ENCODE measurements at regions not wholly inside any gene's neighbourhood (a gene's known extent, or its start where the extent isn't known, plus 50 kb on each side); places are given as distances from the start of the nearest gene placed in this dataset.
A peak's percentile ranks its signal among the peaks of the same experiment; 100 is the strongest.

GRCh38 chr15:66946578-66947164 is 118.7 kb upstream of the SMAD3 start:
- no peak overlapping the region for H3K4me3 Mint-ChIP-seq
- peak; percentile 73 for ATAC-seq
- no peaks in the 10 kb centered on the region for H3K4me1 Mint-ChIP-seq (ENCODE audit: low read depth in 2 of 2)
- no peaks in the 10 kb centered on the region for H3K9me3 Mint-ChIP-seq
- peaks cover 0 to 9% of the 10 kb centered on the region in 2 donors for H3K27me3 Mint-ChIP-seq
- peak; percentile 72 for DNase-seq (ENCODE audit: low spot score)
- H3K36me3 Mint-ChIP-seq = no peaks in the 10 kb centered on the region
- no peak overlapping the region for H3K27ac Mint-ChIP-seq

DNA sequence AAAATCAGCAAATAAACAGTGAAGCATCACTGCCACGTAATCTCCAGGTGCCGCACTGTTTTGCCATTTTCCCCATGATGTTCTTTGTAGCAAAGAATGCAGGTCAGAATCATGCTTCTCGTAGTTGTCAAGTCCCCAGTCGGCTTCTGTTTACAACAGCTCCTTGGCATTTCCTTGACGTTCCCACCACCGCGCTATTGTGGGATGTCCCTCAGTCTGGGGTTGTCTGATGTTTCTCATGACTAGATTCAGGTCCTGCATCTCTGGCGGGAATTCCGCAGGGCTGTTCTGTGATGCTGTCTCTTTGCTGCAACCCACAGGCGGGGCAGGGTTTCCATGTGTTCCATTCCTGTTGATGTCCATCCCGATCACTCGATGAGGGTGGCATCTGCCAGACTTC is 117.9 kb upstream of the SMAD3 start:
- no peak overlapping the region for H3K4me3 Mint-ChIP-seq

GRCh38 chr15:66948294-66948693 is 117.1 kb upstream of the SMAD3 start:
- Mint-ChIP-seq H3K36me3 (no peaks in the 10 kb centered on the region), H3K27ac (no peak overlapping the region), H3K27me3 (peaks cover 0 to 11% of the 10 kb centered on the region in 2 donors), H3K9me3 (no peaks in the 10 kb centered on the region), H3K4me1 (ENCODE audit: low read depth in 2 of 2) (no peaks in the 10 kb centered on the region), H3K4me3 (no peak overlapping the region)
- ATAC-seq (no peak), DNase-seq (ENCODE audit: low spot score) (no peak)

More for the DNA sequence above, 117.9 kb upstream of the SMAD3 start:
- Mint-ChIP-seq H3K4me1 (ENCODE audit: low read depth in 2 of 2) (no peaks in the 10 kb centered on the region), H3K9me3 (no peaks in the 10 kb centered on the region), H3K36me3 (no peaks in the 10 kb centered on the region), H3K27ac (no peak overlapping the region), H3K27me3 (peaks cover 0 to 11% of the 10 kb centered on the region in 2 donors)
- DNase-seq (ENCODE audit: low spot score) (no peak), ATAC-seq (no peak)

DNA sequence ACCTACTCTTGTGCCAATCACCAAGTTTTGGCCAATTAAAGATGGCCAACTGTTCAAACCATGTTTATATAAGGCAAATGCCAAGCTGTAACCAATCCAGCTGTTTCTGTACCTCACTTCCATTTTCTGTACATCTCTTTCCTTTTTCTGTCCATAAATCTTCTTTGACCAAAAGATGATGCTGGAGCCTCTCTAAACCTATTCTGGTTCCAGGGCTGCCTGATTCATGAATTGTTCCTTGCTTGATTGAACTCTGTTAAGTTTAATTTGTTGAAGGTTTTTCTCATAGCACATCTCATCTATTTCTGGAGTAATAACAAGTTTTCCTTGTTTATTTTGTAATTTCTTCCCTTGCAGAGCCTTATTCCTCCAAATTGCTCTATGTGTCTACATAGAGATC is 115.3 kb upstream of the SMAD3 start:
- ATAC-seq (no peak), DNase-seq (ENCODE audit: low spot score) (no peak)
- Mint-ChIP-seq H3K36me3 (no peaks in the 10 kb centered on the region), H3K4me3 (no peak overlapping the region), H3K27ac (no peak overlapping the region), H3K4me1 (ENCODE audit: low read depth in 2 of 2) (no peaks in the 10 kb centered on the region), H3K9me3 (no peaks in the 10 kb centered on the region), H3K27me3 (peaks cover 0 to 11% of the 10 kb centered on the region in 2 donors)

DNA sequence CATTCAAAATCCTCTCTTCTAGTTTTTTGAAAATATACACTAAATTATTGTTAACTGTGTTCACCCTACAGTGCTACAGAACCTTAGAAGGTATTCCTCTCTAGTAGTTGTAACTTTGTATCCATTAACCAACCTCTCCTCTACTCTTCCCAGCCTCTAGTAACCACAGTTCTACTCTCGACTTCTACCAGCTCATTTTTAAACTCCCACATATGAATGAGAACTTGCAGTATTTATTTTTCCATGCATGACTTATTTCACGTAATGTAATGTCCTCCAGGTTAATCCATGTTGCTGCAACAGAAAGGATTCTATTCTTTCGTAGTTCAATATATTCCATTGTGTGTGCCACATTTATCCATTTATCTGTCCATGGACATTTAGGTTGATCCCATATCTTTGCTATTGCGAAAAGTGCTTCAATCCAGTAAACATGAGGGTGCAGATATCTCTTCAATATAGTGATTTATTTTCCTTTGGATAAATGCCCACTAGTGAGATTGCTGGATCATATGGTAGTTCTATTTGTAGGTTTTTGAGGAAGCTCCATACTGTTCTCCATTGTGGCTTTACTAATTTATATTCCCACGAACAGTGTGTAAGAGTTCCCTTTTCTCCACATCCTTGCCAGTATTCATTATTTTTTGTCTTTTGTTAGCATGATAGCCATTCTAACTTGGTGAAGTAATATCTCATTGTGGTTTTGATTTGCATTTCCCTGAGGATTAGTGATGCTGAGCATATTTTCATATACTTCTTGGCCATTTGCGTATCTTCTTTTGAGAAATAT is 113.7 kb upstream of the SMAD3 start:
- no peaks in the 10 kb centered on the region for H3K9me3 Mint-ChIP-seq

DNA sequence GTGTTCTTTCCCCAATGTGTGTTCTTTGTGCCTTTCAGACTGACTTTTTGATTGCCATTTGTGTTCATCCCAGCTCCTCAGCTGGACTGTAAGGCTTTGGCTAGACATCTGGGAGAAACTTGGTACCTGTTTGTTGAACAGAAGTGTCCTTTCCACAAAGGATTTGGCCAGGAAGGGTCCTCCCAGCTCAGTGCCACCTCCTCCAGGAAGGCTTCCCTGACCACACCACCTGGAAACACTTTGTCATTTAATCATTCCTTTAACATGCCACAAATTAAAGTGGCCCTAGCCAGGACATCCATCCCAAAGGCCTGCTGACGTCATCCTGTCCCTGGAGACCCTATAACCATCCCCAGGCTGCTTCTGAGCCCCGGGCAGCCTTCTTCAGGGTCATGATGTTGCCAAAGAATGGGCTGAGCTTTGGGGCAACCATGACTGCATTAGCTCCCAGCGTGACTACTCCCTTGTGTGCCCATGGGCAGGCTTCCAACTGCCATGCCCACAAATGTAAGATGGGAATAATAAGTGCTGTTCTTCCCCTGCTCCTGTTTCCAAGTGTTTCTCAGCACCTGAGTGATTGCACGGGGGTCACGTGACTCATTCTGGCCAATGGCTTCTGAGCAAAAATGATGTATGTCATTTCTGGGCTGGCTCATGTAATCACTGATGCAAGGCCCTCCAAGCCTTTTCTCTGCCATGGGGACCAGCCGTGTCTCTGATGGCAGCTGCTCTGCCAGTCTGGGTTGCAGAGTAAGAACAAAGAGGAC is 112.5 kb upstream of the SMAD3 start:
- peak; percentile 20 for DNase-seq (ENCODE audit: low spot score)
- no peaks in the 10 kb centered on the region for H3K9me3 Mint-ChIP-seq
- no peak for ATAC-seq
- no peak overlapping the region for H3K4me3 Mint-ChIP-seq
- H3K27ac Mint-ChIP-seq = no peak overlapping the region
- H3K36me3 Mint-ChIP-seq = no peaks in the 10 kb centered on the region
- peaks cover 0 to 7% of the 10 kb centered on the region in 2 donors for H3K27me3 Mint-ChIP-seq
- H3K4me1 Mint-ChIP-seq (ENCODE audit: low read depth in 2 of 2) = no peaks in the 10 kb centered on the region

More for the DNA sequence above, 113.7 kb upstream of the SMAD3 start:
- DNase-seq (ENCODE audit: low spot score) (no peak), ATAC-seq (no peak)
- peaks cover 0 to 7% of the 10 kb centered on the region in 2 donors for H3K27me3 Mint-ChIP-seq
- H3K4me3 Mint-ChIP-seq = no peak overlapping the region
- no peaks in the 10 kb centered on the region for H3K36me3 Mint-ChIP-seq
- H3K27ac Mint-ChIP-seq = no peak overlapping the region
- no peaks in the 10 kb centered on the region for H3K4me1 Mint-ChIP-seq (ENCODE audit: low read depth in 2 of 2)

DNA sequence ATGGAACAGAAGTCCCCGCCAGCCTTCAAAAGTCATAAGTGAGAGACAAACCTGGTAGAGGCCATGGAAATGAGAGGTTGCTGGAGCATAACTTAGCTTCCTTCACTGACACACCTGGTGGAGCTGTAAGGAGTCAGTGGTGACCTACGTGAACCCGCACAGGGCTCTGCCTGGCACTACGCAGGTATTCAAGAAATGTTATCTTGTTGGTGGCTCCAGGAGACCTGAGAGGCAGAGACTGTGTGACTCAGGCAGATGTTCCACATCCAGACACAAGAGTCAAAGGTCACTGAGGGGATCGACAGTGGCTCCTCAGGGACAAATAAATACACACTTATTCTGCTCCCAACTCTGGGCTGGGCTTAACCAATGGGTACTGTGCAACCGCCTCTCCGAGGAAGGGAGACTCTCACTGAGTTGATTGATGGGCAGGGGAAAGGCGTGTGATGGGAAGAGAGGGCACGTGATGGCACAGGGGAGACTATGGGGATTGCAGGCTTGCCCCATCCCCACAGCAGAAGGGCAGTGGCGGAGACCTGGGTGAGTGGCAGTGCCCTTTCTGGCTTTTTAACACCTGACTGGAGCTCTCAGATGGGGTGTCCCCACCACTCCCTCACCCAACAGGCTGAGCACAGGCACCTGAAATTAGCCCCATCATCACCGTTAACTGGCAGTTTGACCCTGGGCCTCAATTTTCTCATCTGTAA is 111.7 kb upstream of the SMAD3 start:
- DNase-seq (ENCODE audit: low spot score) = no peak
- H3K4me1 Mint-ChIP-seq (ENCODE audit: low read depth in 2 of 2) = no peaks in the 10 kb centered on the region
- H3K27ac Mint-ChIP-seq = no peak overlapping the region
- H3K36me3 Mint-ChIP-seq = no peaks in the 10 kb centered on the region
- H3K4me3 Mint-ChIP-seq = no peak overlapping the region
- H3K27me3 Mint-ChIP-seq = peaks cover 0 to 7% of the 10 kb centered on the region in 2 donors
- H3K9me3 Mint-ChIP-seq = no peaks in the 10 kb centered on the region
- ATAC-seq = no peak

GRCh38 chr15:66954601-66955000 is 110.8 kb upstream of the SMAD3 start:
- ATAC-seq = no peak
- no peaks in the 10 kb centered on the region for H3K4me1 Mint-ChIP-seq (ENCODE audit: low read depth in 2 of 2)
- no peaks in the 10 kb centered on the region for H3K9me3 Mint-ChIP-seq

DNA sequence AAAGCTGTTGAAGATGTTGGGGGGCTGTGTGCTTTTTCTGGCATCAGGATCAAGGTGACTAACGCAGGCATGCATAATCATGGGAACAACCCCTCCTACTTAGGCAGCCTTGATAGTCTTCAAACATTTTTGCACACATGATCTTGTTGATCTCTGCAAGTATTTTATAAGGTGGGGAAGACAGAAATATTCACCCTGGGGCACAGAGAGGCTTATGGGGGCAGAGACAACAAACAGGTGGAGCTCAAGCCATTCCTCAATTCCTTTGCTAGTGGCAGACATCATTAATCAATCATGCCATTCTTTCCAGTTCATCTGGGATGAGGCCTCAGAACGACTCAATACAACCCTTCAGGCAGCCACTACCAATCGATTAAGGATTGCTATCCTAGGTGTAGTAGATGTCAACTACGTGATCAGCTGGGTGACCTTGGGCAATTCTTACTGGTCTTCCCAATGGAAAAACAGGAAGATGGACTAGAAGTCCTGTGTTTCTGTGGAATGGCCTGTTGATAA is 110.3 kb upstream of the SMAD3 start:
- H3K27me3 Mint-ChIP-seq = peaks cover 0 to 7% of the 10 kb centered on the region in 2 donors
- H3K9me3 Mint-ChIP-seq = no peaks in the 10 kb centered on the region
- H3K4me3 Mint-ChIP-seq = no peak overlapping the region
- no peaks in the 10 kb centered on the region for H3K4me1 Mint-ChIP-seq (ENCODE audit: low read depth in 2 of 2)
- no peak overlapping the region for H3K27ac Mint-ChIP-seq
- no peak for ATAC-seq
- DNase-seq (ENCODE audit: low spot score) = no peak
- H3K36me3 Mint-ChIP-seq = no peaks in the 10 kb centered on the region

More at GRCh38 chr15:66954601-66955000, 110.8 kb upstream of the SMAD3 start:
- Mint-ChIP-seq H3K4me3 (no peak overlapping the region), H3K27ac (no peak overlapping the region), H3K27me3 (peaks cover 0 to 7% of the 10 kb centered on the region in 2 donors), H3K36me3 (no peaks in the 10 kb centered on the region)
- no peak for DNase-seq (ENCODE audit: low spot score)

DNA sequence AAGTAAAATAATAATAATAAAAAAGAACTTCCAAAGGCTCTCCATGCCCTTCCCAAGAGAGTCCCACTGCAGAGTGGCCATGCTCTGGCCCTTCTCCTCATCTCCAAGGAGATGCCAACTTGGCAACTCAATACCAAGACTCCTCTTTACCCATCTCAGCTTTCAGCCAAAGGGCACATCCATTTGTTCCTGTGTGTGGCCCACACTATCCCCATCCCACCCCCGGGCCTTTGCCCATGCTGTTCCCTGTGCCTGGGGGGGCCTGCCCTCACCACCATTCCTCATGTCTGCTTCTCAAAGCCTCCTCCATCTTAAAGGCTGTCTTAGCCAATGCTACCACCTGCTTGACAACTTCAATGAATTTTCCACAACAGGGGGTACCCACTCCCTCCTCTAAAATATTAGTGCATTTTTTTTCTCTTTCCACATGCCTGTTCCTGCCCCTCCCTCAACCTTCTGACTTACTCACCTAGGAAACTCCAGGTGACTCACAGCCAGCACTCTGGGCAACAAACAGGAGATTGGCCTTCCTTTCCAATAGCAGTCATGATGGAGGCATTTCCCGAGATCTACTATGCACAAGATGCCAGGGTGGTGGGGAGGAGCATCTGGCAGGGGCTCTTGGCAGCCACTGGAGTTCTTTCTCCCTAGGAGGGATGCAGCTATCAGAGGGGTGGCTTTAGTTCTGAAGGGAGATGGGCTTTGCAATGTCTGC is 109.4 kb upstream of the SMAD3 start:
- no peak overlapping the region for H3K27ac Mint-ChIP-seq
- H3K9me3 Mint-ChIP-seq = no peaks in the 10 kb centered on the region
- no peaks in the 10 kb centered on the region for H3K36me3 Mint-ChIP-seq
- H3K27me3 Mint-ChIP-seq = peaks cover 0 to 5% of the 10 kb centered on the region in 2 donors
- no peaks in the 10 kb centered on the region for H3K4me1 Mint-ChIP-seq (ENCODE audit: low read depth in 2 of 2)
- no peak for DNase-seq (ENCODE audit: low spot score)
- no peak for ATAC-seq
- no peak overlapping the region for H3K4me3 Mint-ChIP-seq

GRCh38 chr15:66956672-66957430 is 108.6 kb upstream of the SMAD3 start:
- DNase-seq (ENCODE audit: low spot score) = no peak
- Mint-ChIP-seq H3K4me1 (ENCODE audit: low read depth in 2 of 2) (no peaks in the 10 kb centered on the region), H3K4me3 (no peak overlapping the region), H3K36me3 (no peaks in the 10 kb centered on the region), H3K9me3 (no peaks in the 10 kb centered on the region), H3K27me3 (peaks cover 0 to under 1% of the 10 kb centered on the region in 2 donors), H3K27ac (no peak overlapping the region)
- ATAC-seq = no peak

GRCh38 chr15:66957431-66957720 is 108.0 kb upstream of the SMAD3 start:
- Mint-ChIP-seq H3K4me3 (no peak overlapping the region), H3K27me3 (no peaks in the 10 kb centered on the region), H3K36me3 (no peaks in the 10 kb centered on the region), H3K4me1 (ENCODE audit: low read depth in 2 of 2) (no peaks in the 10 kb centered on the region), H3K9me3 (no peaks in the 10 kb centered on the region), H3K27ac (no peak overlapping the region)
- DNase-seq (ENCODE audit: low spot score) (no peak), ATAC-seq (no peak)
